ENCODE measurements at regions not wholly inside any gene's neighbourhood (a gene's known extent, or its start where the extent isn't known, plus 50 kb on each side); places are given as distances from the start of the nearest gene placed in this dataset.

- TF ChIP-seq CTCF (IDR thresholded peaks at IDR 0.05) (no peak), EZH2 (IDR thresholded peaks at IDR 0.05) (no peak)
Measured at GRCh38 chr3:106691476-106691875, 685.8 kb upstream of the CCDC54 start.

Measured in neural progenitor cell (in vitro differentiated cells).